ENCODE measurements at regions not wholly inside any gene's neighbourhood (a gene's known extent, or its start where the extent isn't known, plus 50 kb on each side); places are given as distances from the start of the nearest gene placed in this dataset.
"Not testable (repeated sequence)": the region's sequence is repeated elsewhere in the genome, so short reads cannot be mapped to it uniquely, and the experiment has no call there.

- no peak for DNase-seq (ENCODE audit: low spot score)
- TF ChIP-seq CTCF (IDR thresholded peaks at IDR 0.05; ENCODE audit: extremely low read depth, missing control alignments): no peak
Observed at GRCh38 chr14:106347291-106347778, 821.0 kb downstream of the TMEM121 start.

GRCh38 chr14:106347890-106348755 is 821.7 kb downstream of the TMEM121 start:
- no peak for TF ChIP-seq CTCF (IDR thresholded peaks at IDR 0.05; ENCODE audit: extremely low read depth, missing control alignments)
- no peak for DNase-seq (ENCODE audit: low spot score)

- not testable (repeated sequence) for DNase-seq (ENCODE audit: low spot score)
- TF ChIP-seq CTCF (IDR thresholded peaks at IDR 0.05; ENCODE audit: extremely low read depth, missing control alignments): peak; percentile 81
Observed at GRCh38 chr14:106348873-106349540, 822.6 kb downstream of the TMEM121 start.

- DNase-seq (ENCODE audit: low spot score): not testable (repeated sequence)
Observed at GRCh38 chr14:106349678-106350457, 823.5 kb downstream of the TMEM121 start.

GRCh38 chr14:106355007-106355791 is 828.8 kb downstream of the TMEM121 start:
- not testable (repeated sequence) for DNase-seq (ENCODE audit: low spot score)

- DNase-seq (ENCODE audit: low spot score): not testable (repeated sequence)
Observed at GRCh38 chr14:106355881-106356642, 829.7 kb downstream of the TMEM121 start.

GRCh38 chr14:106356643-106356930 is 830.2 kb downstream of the TMEM121 start:
- DNase-seq (ENCODE audit: low spot score): not testable (repeated sequence)

GRCh38 chr14:106359157-106359887 is 832.9 kb downstream of the TMEM121 start:
- not testable (repeated sequence) for DNase-seq (ENCODE audit: low spot score)

GRCh38 chr14:106365371-106365770 is 839.0 kb downstream of the TMEM121 start:
- DNase-seq (ENCODE audit: low spot score): not testable (repeated sequence)

GRCh38 chr14:106365894-106366293 is 839.5 kb downstream of the TMEM121 start:
- DNase-seq (ENCODE audit: low spot score): not testable (repeated sequence)

GRCh38 chr14:106366971-106367370 is 840.6 kb downstream of the TMEM121 start:
- DNase-seq (ENCODE audit: low spot score): not testable (repeated sequence)

- DNase-seq (ENCODE audit: low spot score): not testable (repeated sequence)
Observed at GRCh38 chr14:106369456-106369855, 843.1 kb downstream of the TMEM121 start.

Measured in GM20000 (cell line).